DOHH2 (cell line): ENCODE measurements at regions not wholly inside any gene's neighbourhood (a gene's known extent, or its start where the extent isn't known, plus 50 kb on each side); places are given as distances from the start of the nearest gene placed in this dataset.

Source experiments
- H3F3A ChIP-seq: fragments of 200-600 bp; sonication (generic), shearing (Covaris generic); 2 replicates; pipeline ENCODE4 v1.6.0; 2016; ENCODE audit warnings: antibody characterized with exemption, mild to moderate bottlenecking; ENCODE audit not compliant: control insufficient read depth, insufficient read depth
- H3K27ac ChIP-seq: fragments of 200-600 bp; sonication (generic); 2 replicates; pipeline ENCODE4 v1.5.1; 2014; ENCODE audit warnings: low read depth, mild to moderate bottlenecking, low read length, moderate library complexity
- H3K27me3 ChIP-seq: fragments of 200-600 bp; sonication (generic); 2 replicates; pipeline ENCODE4 v1.6.1; 2014; ENCODE audit warnings: mild to moderate bottlenecking, low read length, mixed read lengths; ENCODE audit not compliant: control insufficient read depth
- H3K36me3 ChIP-seq: fragments of 200-600 bp; sonication (generic); 2 replicates; pipeline ENCODE4 v1.6.1; 2014; ENCODE audit warnings: mild to moderate bottlenecking, low read length, moderate library complexity, mixed read lengths; ENCODE audit not compliant: control insufficient read depth
- H3K4me1 ChIP-seq: fragments of 200-600 bp; sonication (generic); 2 replicates; pipeline ENCODE4 v1.6.1; 2014; ENCODE audit warnings: mild to moderate bottlenecking, low read length, mixed read lengths; ENCODE audit not compliant: control insufficient read depth
- H3K4me2 ChIP-seq: fragments of 200-600 bp; sonication (generic); 2 replicates; pipeline ENCODE4 v1.6.0; 2014; ENCODE audit warnings: mild to moderate bottlenecking, low read length, moderate library complexity
- H3K4me3 ChIP-seq: fragments of 200-600 bp; sonication (generic); 2 replicates; pipeline ENCODE4 v1.5.1; 2014; ENCODE audit warnings: mild to moderate bottlenecking, low read length, mixed read lengths
- H3K79me2 ChIP-seq: fragments of 200-600 bp; sonication (generic); 2 replicates; pipeline ENCODE4 v1.6.1; 2014; ENCODE audit warnings: mild to moderate bottlenecking, low read length, mixed read lengths; ENCODE audit not compliant: control insufficient read depth
- H3K9me2 ChIP-seq: fragments of 200-600 bp; sonication (generic); replicated peaks from 2 replicates; pipeline ENCODE4 v1.6.1; 2014; ENCODE audit warnings: mild to moderate bottlenecking, low read length, mixed read lengths; ENCODE audit not compliant: control insufficient read depth
- H3K9me3 ChIP-seq: fragments of 200-600 bp; sonication (generic); 2 replicates; pipeline ENCODE4 v1.6.1; 2014; ENCODE audit warnings: antibody characterized with exemption, low read length, mixed read lengths; ENCODE audit not compliant: control insufficient read depth, insufficient read depth
- H4K20me1 ChIP-seq: fragments of 200-600 bp; sonication (generic); 2 replicates; pipeline ENCODE4 v1.6.0; 2014; ENCODE audit warnings: low read depth, mild to moderate bottlenecking, antibody characterized with exemption, low read length, moderate library complexity; ENCODE audit not compliant: control insufficient read depth, insufficient read depth
- EZH2phosphoT487 ChIP-seq: fragments of 200-600 bp; sonication (generic); IDR thresholded peaks from 2 replicates; pipeline ENCODE4 v1.6.1; 2017; ENCODE audit warnings: borderline replicate concordance, mild to moderate bottlenecking, antibody characterized with exemption, low read length, moderate library complexity, mixed read lengths
- TF ChIP-seq, protein P1 (sequence below): fragments of 200-600 bp; sonication (generic); IDR thresholded peaks from one replicate; pipeline ENCODE4 v1.5.1; 2014; ENCODE audit warnings: antibody characterized with exemption, mild to moderate bottlenecking, low read depth, low read length; ENCODE audit not compliant: poor library complexity, severe bottlenecking

DNA sequence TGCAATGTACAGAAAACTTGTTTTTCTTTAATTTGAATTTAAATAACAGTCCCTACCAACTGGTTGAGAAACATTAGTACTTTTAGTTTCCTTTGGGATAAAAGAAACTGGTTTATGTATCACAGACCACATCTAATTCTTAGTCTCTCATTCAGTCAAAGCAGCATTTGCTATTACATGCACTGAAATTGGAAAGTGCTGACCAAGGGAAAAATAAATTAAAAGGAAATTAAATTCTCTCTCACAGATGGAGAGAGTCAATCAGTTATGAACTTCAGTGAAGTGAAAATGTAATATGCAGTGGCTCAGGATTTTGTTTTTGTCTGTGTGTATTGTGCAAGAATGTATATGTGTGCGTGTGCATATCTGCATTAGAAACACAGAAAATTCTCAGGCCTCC is 121.7 kb downstream of the TUSC1 start:
- Histone ChIP-seq H3K4me3 (no peak overlapping the region), H3K9me3 (no peaks in the 10 kb centered on the region), H3K36me3 (no peaks in the 10 kb centered on the region), H3K4me1 (no peaks in the 10 kb centered on the region), H3K27me3 (no peaks in the 10 kb centered on the region), H3K9me2 (no peaks in the 10 kb centered on the region), H3F3A (no peaks in the 10 kb centered on the region), H3K79me2 (no peaks in the 10 kb centered on the region), H3K4me2 (no peak overlapping the region), H4K20me1 (no peaks in the 10 kb centered on the region), H3K27ac (no peak overlapping the region)
- TF ChIP-seq, protein P1, sequence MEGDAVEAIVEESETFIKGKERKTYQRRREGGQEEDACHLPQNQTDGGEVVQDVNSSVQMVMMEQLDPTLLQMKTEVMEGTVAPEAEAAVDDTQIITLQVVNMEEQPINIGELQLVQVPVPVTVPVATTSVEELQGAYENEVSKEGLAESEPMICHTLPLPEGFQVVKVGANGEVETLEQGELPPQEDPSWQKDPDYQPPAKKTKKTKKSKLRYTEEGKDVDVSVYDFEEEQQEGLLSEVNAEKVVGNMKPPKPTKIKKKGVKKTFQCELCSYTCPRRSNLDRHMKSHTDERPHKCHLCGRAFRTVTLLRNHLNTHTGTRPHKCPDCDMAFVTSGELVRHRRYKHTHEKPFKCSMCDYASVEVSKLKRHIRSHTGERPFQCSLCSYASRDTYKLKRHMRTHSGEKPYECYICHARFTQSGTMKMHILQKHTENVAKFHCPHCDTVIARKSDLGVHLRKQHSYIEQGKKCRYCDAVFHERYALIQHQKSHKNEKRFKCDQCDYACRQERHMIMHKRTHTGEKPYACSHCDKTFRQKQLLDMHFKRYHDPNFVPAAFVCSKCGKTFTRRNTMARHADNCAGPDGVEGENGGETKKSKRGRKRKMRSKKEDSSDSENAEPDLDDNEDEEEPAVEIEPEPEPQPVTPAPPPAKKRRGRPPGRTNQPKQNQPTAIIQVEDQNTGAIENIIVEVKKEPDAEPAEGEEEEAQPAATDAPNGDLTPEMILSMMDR = no peak
- no peak for TF ChIP-seq EZH2phosphoT487

DNA sequence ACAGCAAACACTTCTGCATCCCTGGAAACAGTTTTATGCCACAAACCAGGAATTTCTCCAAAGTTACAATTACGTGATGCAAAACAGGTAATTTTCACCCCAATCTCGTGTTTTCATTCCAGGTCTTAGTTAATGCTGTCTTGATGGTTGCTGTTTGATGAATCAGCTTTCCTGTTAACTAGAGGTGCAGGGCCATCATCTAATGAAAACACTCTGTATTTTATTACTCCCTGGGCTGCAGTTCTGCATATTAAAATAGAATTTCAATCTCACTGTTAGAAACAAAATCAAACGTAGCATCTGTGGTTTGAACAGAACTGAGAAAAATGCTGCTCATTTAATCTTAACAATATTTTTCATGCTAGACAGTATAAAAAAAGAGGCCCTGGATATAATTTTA is 129.4 kb downstream of the TUSC1 start:
- Histone ChIP-seq H3K4me3 (no peak overlapping the region), H3K27ac (no peak overlapping the region), H3K36me3 (no peaks in the 10 kb centered on the region), H3F3A (no peaks in the 10 kb centered on the region), H3K79me2 (no peaks in the 10 kb centered on the region), H3K9me3 (no peaks in the 10 kb centered on the region), H3K4me1 (no peaks in the 10 kb centered on the region), H3K4me2 (no peak overlapping the region), H3K27me3 (no peaks in the 10 kb centered on the region), H4K20me1 (no peaks in the 10 kb centered on the region), H3K9me2 (no peaks in the 10 kb centered on the region)
- TF ChIP-seq, protein P1 = no peak
- no peak for TF ChIP-seq EZH2phosphoT487

DNA sequence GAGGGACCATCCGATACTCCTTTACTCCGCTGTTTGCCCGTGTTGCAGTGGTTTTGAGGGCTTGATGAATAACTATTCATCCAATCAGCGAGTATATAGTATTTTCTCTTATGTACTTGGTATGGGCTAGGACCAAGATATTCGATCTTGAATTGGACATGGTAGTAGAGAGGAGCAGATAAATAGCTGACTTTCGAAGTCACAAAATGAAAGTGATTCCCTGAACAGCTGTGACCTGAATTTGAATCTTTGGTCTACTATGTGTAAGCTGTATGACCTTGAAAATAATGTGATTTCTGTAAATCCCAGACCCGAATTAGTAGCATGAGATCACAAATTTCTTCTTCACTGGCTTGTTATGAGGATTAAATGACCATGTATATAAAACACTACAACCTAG is 134.4 kb downstream of the TUSC1 start:
- H3K27me3 ChIP-seq = no peaks in the 10 kb centered on the region
- no peaks in the 10 kb centered on the region for H3K9me2 ChIP-seq
- no peak overlapping the region for H3K4me3 ChIP-seq
- H3K79me2 ChIP-seq = no peaks in the 10 kb centered on the region
- H3K4me2 ChIP-seq = no peak overlapping the region
- no peaks in the 10 kb centered on the region for H3K36me3 ChIP-seq
- no peaks in the 10 kb centered on the region for H3K9me3 ChIP-seq
- H3K27ac ChIP-seq = no peak overlapping the region
- H3K4me1 ChIP-seq = no peaks in the 10 kb centered on the region
- no peaks in the 10 kb centered on the region for H3F3A ChIP-seq
- H4K20me1 ChIP-seq = no peaks in the 10 kb centered on the region
- TF ChIP-seq, protein P1 = no peak
- TF ChIP-seq EZH2phosphoT487 = no peak

DNA sequence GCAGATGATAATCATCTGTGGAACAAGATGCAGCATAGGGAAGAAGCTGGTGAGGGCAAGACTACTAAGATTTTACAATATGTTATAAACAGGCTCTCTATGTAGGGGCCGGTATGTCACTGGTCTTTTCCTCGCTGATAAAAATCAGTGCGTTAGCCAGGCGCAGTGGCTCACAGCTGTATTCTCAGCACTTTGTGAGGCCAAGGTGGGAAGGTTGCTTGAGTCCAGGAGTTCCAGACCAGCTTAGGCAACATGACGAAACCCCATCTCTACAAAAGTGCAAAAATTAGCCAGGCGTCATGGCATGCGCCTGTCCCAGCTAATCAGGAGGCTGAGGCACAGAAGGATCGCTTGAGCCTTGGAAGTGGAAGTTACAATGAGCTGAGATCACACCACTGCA is 135.9 kb downstream of the TUSC1 start:
- no peaks in the 10 kb centered on the region for H3K27me3 ChIP-seq
- no peaks in the 10 kb centered on the region for H4K20me1 ChIP-seq
- no peak overlapping the region for H3K4me3 ChIP-seq
- no peak overlapping the region for H3K27ac ChIP-seq
- no peaks in the 10 kb centered on the region for H3K9me3 ChIP-seq
- no peak for TF ChIP-seq EZH2phosphoT487
- TF ChIP-seq, protein P1 = no peak
- no peaks in the 10 kb centered on the region for H3F3A ChIP-seq
- H3K4me1 ChIP-seq = no peaks in the 10 kb centered on the region
- H3K36me3 ChIP-seq = no peaks in the 10 kb centered on the region
- H3K79me2 ChIP-seq = no peaks in the 10 kb centered on the region
- no peaks in the 10 kb centered on the region for H3K9me2 ChIP-seq
- no peak overlapping the region for H3K4me2 ChIP-seq
